Endothelial cell of umbilical vein (primary cell): ENCODE measurements at regions not wholly inside any gene's neighbourhood (a gene's known extent, or its start where the extent isn't known, plus 50 kb on each side); places are given as distances from the start of the nearest gene placed in this dataset.

Experiments
- BruUV-seq: library from RNA; stranded (reverse); fragments of 400-500 nt; replicated peaks from 2 replicates; lab custom pipeline; 2021; lab: Mats Ljungman, UMichigan
- CTCF ChIA-PET: fragments of 300-600, 350-600 bp; sonication (Branson Sonifier 250); formaldehyde crosslinking; loops from one replicate; lab custom pipeline; 2021; ENCODE audit warnings: antibody characterized with exemption, inconsistent platforms; lab: Charles Lee
- POLR2A ChIA-PET: fragments of 300-600, 350-600 bp; sonication (Branson Sonifier 250); formaldehyde crosslinking; loops from one replicate; lab custom pipeline; 2021; ENCODE audit warnings: antibody characterized with exemption, inconsistent platforms; lab: Charles Lee
- DNase-seq: peaks from one replicate; pipeline ENCODE4 v3.0.0-alpha.2; 2011; ENCODE audit warnings: low read depth, low spot score
- FAIRE-seq: peaks from 2 replicates; lab custom pipeline; 2011; peaks lifted over from hg19 to GRCh38; lab: Jason Lieb, UNC
- H2AFZ ChIP-seq: 2 replicates; pipeline ENCODE4 v1.6.0; 2012; ENCODE audit warnings: low read depth, low read length, control low read depth, inconsistent platforms
- H3K27ac ChIP-seq: 2 replicates; pipeline ENCODE4 v1.5.1; 2011; ENCODE audit warnings: low read depth, mild to moderate bottlenecking, control low read depth, low read length, moderate library complexity; ENCODE audit not compliant: insufficient read depth
- H3K27me3 ChIP-seq, 2 experiments: 2 replicates each; pipeline versions ENCODE4 v1.6.0 to v1.6.1; 2011; ENCODE audit warnings: low read length in 2 of 2, mixed read lengths in 1 of 2; ENCODE audit not compliant: control insufficient read depth in 2 of 2, insufficient read depth in 2 of 2
- H3K36me3 ChIP-seq, 2 experiments: 2 replicates in 1 of 2; 3 replicates in 1 of 2; pipeline ENCODE4 v1.5.1; 2011; ENCODE audit warnings: low read length in 2 of 2, mild to moderate bottlenecking in 1 of 2, moderate library complexity in 1 of 2; ENCODE audit not compliant: control insufficient read depth in 2 of 2, insufficient read depth in 2 of 2; ENCODE audit errors: extremely low read depth in 1 of 2
- H3K4me1 ChIP-seq: 3 replicates; pipeline ENCODE4 v1.5.1; 2011; ENCODE audit warnings: mild to moderate bottlenecking, low read length; ENCODE audit not compliant: control insufficient read depth, insufficient read depth; ENCODE audit errors: extremely low read depth
- H3K4me2 ChIP-seq: 2 replicates; pipeline ENCODE4 v1.6.1; 2011; ENCODE audit warnings: low read length, control low read depth, mixed read lengths; ENCODE audit not compliant: insufficient read depth
- H3K4me3 ChIP-seq, 3 experiments: fragments of 200-600 bp in 1 of 3; sonication (generic), shearing (Covaris generic) in 1 of 3; replicated peaks in 1 of 3; 2 replicates each; pipeline ENCODE4 v1.5.1; 2011 to 2016; ENCODE audit warnings: control low read depth in 3 of 3, low read length in 3 of 3, mild to moderate bottlenecking in 2 of 3, inconsistent platforms in 1 of 3, low read depth in 1 of 3, moderate library complexity in 1 of 3; ENCODE audit not compliant: insufficient read depth in 1 of 3
- H3K79me2 ChIP-seq: 2 replicates; pipeline ENCODE4 v1.6.0; 2012; ENCODE audit warnings: low read length, inconsistent platforms; ENCODE audit not compliant: control insufficient read depth, insufficient read depth
- H3K9ac ChIP-seq: replicated peaks from 2 replicates; pipeline ENCODE3; 2011; ENCODE audit warnings: low read length, control low read depth; ENCODE audit not compliant: insufficient read depth; ENCODE audit errors: extremely low read depth
- H3K9me1 ChIP-seq: replicated peaks from 3 replicates; pipeline ENCODE4 v1.6.0; 2011; ENCODE audit warnings: mild to moderate bottlenecking, low read length; ENCODE audit not compliant: control insufficient read depth, insufficient read depth; ENCODE audit errors: extremely low read depth
- H3K9me3 ChIP-seq: replicated peaks from 2 replicates; pipeline ENCODE4 v1.5.1; 2012; ENCODE audit warnings: low read length, inconsistent platforms; ENCODE audit not compliant: control insufficient read depth, insufficient read depth
- H4K20me1 ChIP-seq: replicated peaks from 2 replicates; pipeline ENCODE3; 2011; ENCODE audit warnings: mild to moderate bottlenecking, low read length; ENCODE audit not compliant: control insufficient read depth, insufficient read depth; ENCODE audit errors: extremely low read depth
- CTCF ChIP-seq, 2 donors: IDR thresholded peaks; 1 replicate in 1 of 2; 2 replicates in 1 of 2; pipeline ENCODE4 v1.5.1; 2011; ENCODE audit warnings: low read length in 2 of 2, mild to moderate bottlenecking in 2 of 2, moderate library complexity in 2 of 2, control low read depth in 1 of 2, inconsistent platforms in 1 of 2, low read depth in 1 of 2; ENCODE audit not compliant: insufficient read depth in 1 of 2; ENCODE audit errors: extremely low read depth in 1 of 2
- EZH2 ChIP-seq: IDR thresholded peaks from 2 replicates; pipeline ENCODE4 v1.6.1; 2012; ENCODE audit warnings: borderline replicate concordance, low read depth, mild to moderate bottlenecking, moderate library complexity, low read length, inconsistent platforms; ENCODE audit not compliant: severe bottlenecking
- FOS ChIP-seq: IDR thresholded peaks from 2 replicates; pipeline ENCODE4 v1.6.1; 2011; ENCODE audit warnings: mild to moderate bottlenecking, low read length, moderate library complexity, borderline replicate concordance; ENCODE audit not compliant: insufficient read depth
- GATA2 ChIP-seq: IDR thresholded peaks from 2 replicates; pipeline ENCODE4 v1.7.0; 2011; ENCODE audit warnings: low read depth, mild to moderate bottlenecking, moderate library complexity, mixed read lengths, low read length; ENCODE audit not compliant: insufficient read length, insufficient read depth
- JUN ChIP-seq: IDR thresholded peaks from 2 replicates; pipeline ENCODE4 v1.6.1; 2011; ENCODE audit warnings: borderline replicate concordance, low read depth; ENCODE audit not compliant: insufficient read length, insufficient read depth
- MAX ChIP-seq: IDR thresholded peaks from 2 replicates; pipeline ENCODE4 v1.6.1; 2011; ENCODE audit not compliant: insufficient read depth, insufficient read length
- MYC ChIP-seq: IDR thresholded peaks from one replicate; pipeline ENCODE4 v1.6.1; 2011; ENCODE audit warnings: mild to moderate bottlenecking, low read depth, low read length
- POLR2A ChIP-seq: IDR thresholded peaks from 2 replicates; pipeline ENCODE4 v1.6.1; 2012; ENCODE audit warnings: low read depth, mild to moderate bottlenecking, control low read depth, low read length
- POLR2AphosphoS5 ChIP-seq: IDR thresholded peaks from 2 replicates; pipeline ENCODE4 v1.6.1; 2012; ENCODE audit warnings: low read depth, mild to moderate bottlenecking, control low read depth, low read length, moderate library complexity; ENCODE audit not compliant: insufficient read depth
- dilution Hi-C: fragments of 300-500 bp; cut with MboI; formaldehyde crosslinking; loops from one replicate; pipeline ENCODE4 v1.15.0; 2019; ENCODE audit warnings: low sequenced_read_pairs; ENCODE audit not compliant: extremely low pct_ligation_motif_present
- intact Hi-C: fragments of 100-400 bp; cut with micrococcal nuclease; formaldehyde crosslinking; loops from one replicate; pipeline ENCODE4 v1.10.0; 2022

- CTCF ChIA-PET, result interaction anchor here (1.0 to 2.4 kb wide), 6 partner anchors 9 to 187 kb away, joined by 3 to 14 read pairs (median 6); partner anchors contain the start of gene IL12A
Observed at GRCh38 chr3:159818997-159819500, 169.6 kb upstream of the IL12A start.

More at GRCh38 chr3:159818997-159819500, 169.6 kb upstream of the IL12A start:
- FAIRE-seq, result no peak
- DNase-seq, result no peak
- no peak for TF ChIP-seq MAX
- no peak for TF ChIP-seq EZH2
- no peak for TF ChIP-seq JUN
- no peak for TF ChIP-seq FOS
- TF ChIP-seq CTCF (IDR thresholded peaks at IDR 0.05; ENCODE audit: extremely low read depth in 1 of 2, insufficient read depth in 1 of 2, low read depth in 1 of 2, low read length in 2 of 2), result no peak
- TF ChIP-seq MYC, result no peak
- TF ChIP-seq POLR2AphosphoS5, result no peak
- no peak for TF ChIP-seq POLR2A
- TF ChIP-seq GATA2, result no peak
- no peak overlapping the region for H3K27ac ChIP-seq
- BruUV-seq, result no TSS peak
- no peaks in the 10 kb centered on the region for H3K27me3 ChIP-seq
- H2AFZ ChIP-seq, result no peak overlapping the region
- intact Hi-C loops, result no loop called here
- H4K20me1 ChIP-seq, result no peaks in the 10 kb centered on the region
- POLR2A ChIA-PET, result no interaction called here
- no peaks in the 10 kb centered on the region for H3K9me3 ChIP-seq
- no peak overlapping the region for H3K9ac ChIP-seq
- peaks cover 76% of the 10 kb centered on the region for H3K79me2 ChIP-seq
- H3K4me3 ChIP-seq, result no peak overlapping the region
- no peak overlapping the region for H3K4me2 ChIP-seq
- peaks cover 0 to 2% of the 10 kb centered on the region in 2 experiments for H3K36me3 ChIP-seq
- no peaks in the 10 kb centered on the region for H3K9me1 ChIP-seq
- dilution Hi-C loops, result no loop called here
- H3K4me1 ChIP-seq, result peaks cover 13% of the 10 kb centered on the region
